Stimulated activated effector memory CD8-positive, alpha-beta T cell treated with anti-CD3 and anti-CD28 coated beads, Interleukin-12 subunit alpha, Interleukin-12 subunit beta, amount 100 ng/mL, for 72 hours (primary cell): ENCODE measurements at regions not wholly inside any gene's neighbourhood (a gene's known extent, or its start where the extent isn't known, plus 50 kb on each side); places are given as distances from the start of the nearest gene placed in this dataset.

ENCODE experiments used
- ATAC-seq: fragments of 150-1000 bp; cut with Tn5 transposase; 2 replicates; pipeline ENCODE4 v1.10.0; 2021
- DNase-seq, 2 donors: peaks; one replicate each; pipeline ENCODE4 v3.0.0; 2021 to 2022; ENCODE audit warnings: low spot score in 2 of 2
- H3K27ac Mint-ChIP-seq: one replicate; pipeline ENCODE4 v1.8.0; 2022; ENCODE audit warnings: mild to moderate bottlenecking, mixed read lengths
- H3K36me3 Mint-ChIP-seq: one replicate; pipeline ENCODE4 v1.8.0; 2022; ENCODE audit warnings: mild to moderate bottlenecking, mixed read lengths
- H3K4me1 Mint-ChIP-seq: one replicate; pipeline ENCODE4 v1.8.0; 2022; ENCODE audit warnings: mixed read lengths
- H3K4me3 Mint-ChIP-seq: one replicate; pipeline ENCODE4 v1.8.0; 2022; ENCODE audit warnings: mild to moderate bottlenecking, mixed read lengths
- H3K9me3 Mint-ChIP-seq: one replicate; pipeline ENCODE4 v1.8.0; 2022; ENCODE audit warnings: mixed read lengths

GRCh38 chr12:86550218-86551145, 294.3 kb upstream of the MGAT4C start:
- Mint-ChIP-seq H3K4me3 (no peak overlapping the region), H3K27ac (no peak overlapping the region), H3K36me3 (no peaks in the 10 kb centered on the region), H3K4me1 (no peaks in the 10 kb centered on the region), H3K9me3 (peaks cover 8% of the 10 kb centered on the region)
- ATAC-seq (peak; percentile 24), DNase-seq (no peak)

GRCh38 chr12:86543716-86544115, 287.5 kb upstream of the MGAT4C start:
- no peak overlapping the region for H3K27ac Mint-ChIP-seq
- no peak for ATAC-seq
- no peak overlapping the region for H3K4me3 Mint-ChIP-seq

GRCh38 chr12:86530996-86531655, 274.9 kb upstream of the MGAT4C start:
- Mint-ChIP-seq H3K9me3 (peaks cover 13% of the 10 kb centered on the region), H3K36me3 (no peaks in the 10 kb centered on the region)
- no peak for ATAC-seq

More at GRCh38 chr12:86543716-86544115, 287.5 kb upstream of the MGAT4C start:
- Mint-ChIP-seq H3K9me3 (peaks cover 4% of the 10 kb centered on the region), H3K4me1 (no peaks in the 10 kb centered on the region), H3K36me3 (no peaks in the 10 kb centered on the region)
- no peak for DNase-seq

GRCh38 chr12:86526060-86526595, 269.9 kb upstream of the MGAT4C start:
- no peaks in the 10 kb centered on the region for H3K4me1 Mint-ChIP-seq
- ATAC-seq = peak; percentile 21

More at GRCh38 chr12:86530996-86531655, 274.9 kb upstream of the MGAT4C start:
- H3K27ac Mint-ChIP-seq = no peak overlapping the region
- no peak for DNase-seq
- H3K4me1 Mint-ChIP-seq = no peaks in the 10 kb centered on the region
- H3K4me3 Mint-ChIP-seq = no peak overlapping the region

GRCh38 chr12:86523844-86524243, 267.7 kb upstream of the MGAT4C start:
- ATAC-seq (no peak), DNase-seq (no peak)
- Mint-ChIP-seq H3K27ac (no peak overlapping the region), H3K36me3 (no peaks in the 10 kb centered on the region), H3K9me3 (peaks cover 35% of the 10 kb centered on the region), H3K4me3 (no peak overlapping the region), H3K4me1 (no peaks in the 10 kb centered on the region)

More at GRCh38 chr12:86526060-86526595, 269.9 kb upstream of the MGAT4C start:
- Mint-ChIP-seq H3K36me3 (no peaks in the 10 kb centered on the region), H3K27ac (no peak overlapping the region), H3K9me3 (peaks cover 30% of the 10 kb centered on the region), H3K4me3 (no peak overlapping the region)
- DNase-seq = no peak

GRCh38 chr12:86521870-86522269, 265.7 kb upstream of the MGAT4C start:
- DNase-seq = no peak
- H3K9me3 Mint-ChIP-seq = peaks cover 29% of the 10 kb centered on the region
- no peak for ATAC-seq
- no peak overlapping the region for H3K4me3 Mint-ChIP-seq
- no peak overlapping the region for H3K27ac Mint-ChIP-seq
- H3K36me3 Mint-ChIP-seq = no peaks in the 10 kb centered on the region
- H3K4me1 Mint-ChIP-seq = no peaks in the 10 kb centered on the region

GRCh38 chr12:86513226-86513625, 257.0 kb upstream of the MGAT4C start:
- Mint-ChIP-seq H3K27ac (no peak overlapping the region), H3K36me3 (no peaks in the 10 kb centered on the region), H3K4me3 (no peak overlapping the region), H3K9me3 (peaks cover 13% of the 10 kb centered on the region), H3K4me1 (no peaks in the 10 kb centered on the region)
- ATAC-seq (no peak), DNase-seq (no peak)

- ATAC-seq (no peak), DNase-seq (no peak)
- Mint-ChIP-seq H3K36me3 (no peaks in the 10 kb centered on the region), H3K9me3 (peaks cover 6% of the 10 kb centered on the region), H3K27ac (no peak overlapping the region), H3K4me3 (no peak overlapping the region), H3K4me1 (no peaks in the 10 kb centered on the region)
Measured at GRCh38 chr12:86496595-86496994, 240.4 kb upstream of the MGAT4C start.

- Mint-ChIP-seq H3K9me3 (peaks cover 14% of the 10 kb centered on the region), H3K27ac (no peak overlapping the region), H3K36me3 (no peaks in the 10 kb centered on the region), H3K4me3 (no peak overlapping the region), H3K4me1 (no peaks in the 10 kb centered on the region)
- DNase-seq (no peak), ATAC-seq (no peak)
Measured at GRCh38 chr12:86484473-86484872, 228.3 kb upstream of the MGAT4C start.

- H3K4me3 Mint-ChIP-seq = no peak overlapping the region
- H3K36me3 Mint-ChIP-seq = no peaks in the 10 kb centered on the region
- ATAC-seq = no peak
- no peak overlapping the region for H3K27ac Mint-ChIP-seq
- DNase-seq = no peak
- H3K4me1 Mint-ChIP-seq = no peaks in the 10 kb centered on the region
- peaks cover 20% of the 10 kb centered on the region for H3K9me3 Mint-ChIP-seq
Measured at GRCh38 chr12:86473231-86473630, 217.0 kb upstream of the MGAT4C start.

- no peaks in the 10 kb centered on the region for H3K4me1 Mint-ChIP-seq
Measured at GRCh38 chr12:86456776-86457175, 200.6 kb upstream of the MGAT4C start.

GRCh38 chr12:86456241-86456640, 200.1 kb upstream of the MGAT4C start:
- H3K4me1 Mint-ChIP-seq = no peaks in the 10 kb centered on the region
- H3K4me3 Mint-ChIP-seq = no peak overlapping the region
- no peak for ATAC-seq
- no peak overlapping the region for H3K27ac Mint-ChIP-seq
- H3K36me3 Mint-ChIP-seq = no peaks in the 10 kb centered on the region
- DNase-seq = no peak
- H3K9me3 Mint-ChIP-seq = peaks cover 12% of the 10 kb centered on the region

More at GRCh38 chr12:86456776-86457175, 200.6 kb upstream of the MGAT4C start:
- H3K36me3 Mint-ChIP-seq = no peaks in the 10 kb centered on the region
- DNase-seq (no peak), ATAC-seq (no peak)
- no peak overlapping the region for H3K27ac Mint-ChIP-seq
- peaks cover 12% of the 10 kb centered on the region for H3K9me3 Mint-ChIP-seq
- no peak overlapping the region for H3K4me3 Mint-ChIP-seq

- no peak overlapping the region for H3K27ac Mint-ChIP-seq
- H3K9me3 Mint-ChIP-seq = peaks cover 16% of the 10 kb centered on the region
- DNase-seq (no peak), ATAC-seq (no peak)
- no peak overlapping the region for H3K4me3 Mint-ChIP-seq
- H3K4me1 Mint-ChIP-seq = no peaks in the 10 kb centered on the region
- H3K36me3 Mint-ChIP-seq = no peaks in the 10 kb centered on the region
Measured at GRCh38 chr12:86445356-86445755, 189.2 kb upstream of the MGAT4C start.

- H3K27ac Mint-ChIP-seq = no peak overlapping the region
- ATAC-seq (no peak), DNase-seq (no peak)
- H3K36me3 Mint-ChIP-seq = no peaks in the 10 kb centered on the region
- no peak overlapping the region for H3K4me3 Mint-ChIP-seq
- H3K9me3 Mint-ChIP-seq = peaks cover 20% of the 10 kb centered on the region
- H3K4me1 Mint-ChIP-seq = no peaks in the 10 kb centered on the region
Measured at GRCh38 chr12:86435053-86435452, 178.9 kb upstream of the MGAT4C start.

GRCh38 chr12:86429824-86430223, 173.6 kb upstream of the MGAT4C start:
- Mint-ChIP-seq H3K36me3 (no peaks in the 10 kb centered on the region), H3K4me3 (no peak overlapping the region), H3K9me3 (peaks cover 29% of the 10 kb centered on the region), H3K27ac (no peak overlapping the region), H3K4me1 (no peaks in the 10 kb centered on the region)
- ATAC-seq (no peak), DNase-seq (no peak)
